IPS-NIHi11 (cell line): ENCODE measurements at regions not wholly inside any gene's neighbourhood (a gene's known extent, or its start where the extent isn't known, plus 50 kb on each side); places are given as distances from the start of the nearest gene placed in this dataset.
A peak's percentile ranks its signal among the peaks of the same experiment; 100 is the strongest.

ENCODE experiments used
- DNase-seq: peaks from one replicate; pipeline ENCODE4 v3.0.0; 2012; ENCODE audit warnings: mixed read lengths, low spot score

GRCh38 chr1:112219267-112219666, 176.7 kb upstream of the CTTNBP2NL start:
- DNase-seq = no peak

- no peak for DNase-seq
Observed at GRCh38 chr1:112230232-112230631, 165.8 kb upstream of the CTTNBP2NL start.

- no peak for DNase-seq
Observed at GRCh38 chr1:112231331-112231730, 164.7 kb upstream of the CTTNBP2NL start.

- no peak for DNase-seq
Observed at GRCh38 chr1:112232848-112233247, 163.2 kb upstream of the CTTNBP2NL start.

GRCh38 chr1:112234710-112235109, 161.3 kb upstream of the CTTNBP2NL start:
- no peak for DNase-seq

- peak; percentile 41 for DNase-seq
Observed at GRCh38 chr1:112237983-112238545, 157.9 kb upstream of the CTTNBP2NL start.

- no peak for DNase-seq
Observed at GRCh38 chr1:112239683-112240330, 156.2 kb upstream of the CTTNBP2NL start.

DNA sequence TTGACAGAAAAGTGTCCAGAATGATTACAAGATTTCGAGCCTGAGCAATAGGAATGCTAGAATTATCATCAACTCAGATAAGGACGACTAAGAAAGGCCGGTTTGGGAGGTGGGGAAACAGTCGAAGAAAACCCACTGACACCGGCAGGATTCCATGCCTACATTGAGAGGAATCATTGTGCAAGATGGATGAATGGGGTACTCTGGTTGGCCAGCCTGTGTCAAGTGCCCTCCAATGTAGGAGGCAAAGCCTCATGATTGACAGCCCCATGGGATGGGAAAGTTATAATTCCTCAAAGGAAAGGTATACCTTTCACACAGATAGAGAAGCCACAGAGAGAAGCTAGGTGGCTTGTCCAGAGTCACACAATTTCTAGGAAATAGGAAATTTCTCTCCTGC, 153.5 kb upstream of the CTTNBP2NL start:
- no peak for DNase-seq

- no peak for DNase-seq
Observed at GRCh38 chr1:112244131-112244530, 151.9 kb upstream of the CTTNBP2NL start.

DNA sequence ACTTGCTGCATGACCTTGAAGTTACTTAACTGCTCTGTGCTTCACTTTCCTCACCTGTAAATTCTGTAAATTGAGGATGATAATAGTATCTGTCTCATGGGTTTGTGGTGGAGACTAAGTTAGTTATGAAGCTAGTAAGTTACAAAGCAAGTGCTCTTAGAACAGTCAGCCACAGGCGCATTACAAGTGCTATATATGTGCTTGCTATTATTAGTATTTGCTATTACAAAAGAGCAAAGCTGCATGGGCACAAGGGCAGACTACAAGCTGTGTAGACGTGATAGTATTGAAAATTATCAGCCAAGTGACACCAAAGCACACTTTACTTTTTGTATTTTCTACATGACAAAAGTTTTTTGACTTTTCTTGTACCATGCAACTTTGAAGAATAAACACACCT, 150.9 kb upstream of the CTTNBP2NL start:
- DNase-seq = no peak

- DNase-seq = no peak
Observed at GRCh38 chr1:112247036-112247597, 148.9 kb upstream of the CTTNBP2NL start.

GRCh38 chr1:112247961-112248360, 148.1 kb upstream of the CTTNBP2NL start:
- no peak for DNase-seq

DNA sequence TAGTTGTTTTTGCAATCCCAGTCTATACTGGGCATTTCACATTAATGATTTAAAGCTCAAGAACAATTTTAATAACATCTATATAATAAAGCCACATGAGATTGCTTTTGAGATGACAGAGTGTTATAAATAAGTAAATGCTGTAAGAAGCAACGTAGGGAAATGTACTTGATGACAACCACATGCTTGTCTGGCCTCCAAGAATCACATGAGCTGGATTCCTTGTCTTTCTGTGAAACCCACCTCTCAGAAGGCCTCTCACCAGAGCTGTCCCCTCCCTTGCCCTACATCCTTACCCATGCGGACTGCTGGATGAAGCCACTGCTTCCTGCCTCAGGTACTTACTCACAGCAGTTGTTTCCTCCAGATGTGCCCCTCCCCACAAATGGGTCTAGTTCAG, 145.1 kb upstream of the CTTNBP2NL start:
- no peak for DNase-seq

- no peak for DNase-seq
Observed at GRCh38 chr1:112251766-112252506, 144.1 kb upstream of the CTTNBP2NL start.

GRCh38 chr1:112253366-112253765, 142.6 kb upstream of the CTTNBP2NL start:
- DNase-seq = no peak

- no peak for DNase-seq
Observed at GRCh38 chr1:112255080-112255479, 140.9 kb upstream of the CTTNBP2NL start.

DNA sequence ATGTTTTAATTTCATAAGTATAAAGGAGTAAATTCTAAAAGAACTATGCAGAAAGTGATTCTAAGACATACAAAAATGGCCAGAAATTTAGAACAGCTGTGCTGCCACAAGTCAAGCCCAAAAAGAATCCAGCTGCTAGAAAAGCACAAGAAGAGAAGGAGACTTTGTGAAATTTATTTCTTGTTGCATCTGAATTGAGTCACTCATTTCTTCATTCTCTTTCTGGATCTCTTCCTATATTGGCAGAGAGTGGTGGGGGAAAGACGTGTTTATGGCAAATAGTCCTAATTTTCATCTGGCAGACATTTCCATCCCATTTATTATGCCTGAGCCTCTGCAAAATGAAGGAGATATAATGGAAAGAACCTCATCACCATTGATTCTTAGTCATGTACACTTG, 139.6 kb upstream of the CTTNBP2NL start:
- DNase-seq = no peak

DNA sequence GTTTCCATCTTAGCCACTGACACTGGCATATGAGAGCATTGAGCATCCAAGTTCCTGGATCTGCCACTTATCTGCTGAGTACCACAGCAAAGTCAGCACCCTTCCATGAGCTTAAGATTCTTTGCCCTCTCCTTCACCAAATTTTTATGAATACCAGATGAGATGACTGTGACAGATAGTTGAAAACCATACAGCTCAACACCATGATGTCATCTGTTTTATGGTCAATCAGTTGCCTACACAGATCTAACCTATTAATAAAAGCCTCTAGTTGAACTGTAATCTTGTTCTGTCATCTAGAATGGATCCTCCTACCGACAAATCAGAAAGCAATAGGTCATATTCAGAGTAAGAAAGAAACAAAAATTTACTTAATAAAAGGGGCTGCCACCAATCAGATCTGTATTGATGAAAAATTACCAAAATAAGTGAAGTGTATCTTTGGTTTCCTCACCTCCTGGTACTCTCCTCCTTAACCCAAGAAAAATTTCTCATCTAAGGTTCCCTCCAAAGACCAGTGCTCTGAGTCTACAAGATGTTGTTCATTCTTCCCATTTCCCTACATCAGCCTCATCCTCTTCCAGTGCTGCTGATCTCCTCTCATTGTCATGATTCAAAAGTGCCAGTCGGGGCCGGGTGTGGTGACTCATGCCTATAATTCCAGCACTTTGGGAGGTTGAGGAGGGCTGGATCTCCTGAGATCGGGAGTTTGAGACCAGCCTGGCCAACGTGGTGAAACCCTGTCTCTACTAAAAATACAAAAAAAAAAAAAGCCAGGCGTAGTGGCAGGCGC, 138.8 kb upstream of the CTTNBP2NL start:
- no peak for DNase-seq

- DNase-seq = no peak
Observed at GRCh38 chr1:112260699-112261098, 135.3 kb upstream of the CTTNBP2NL start.

GRCh38 chr1:112262316-112262715, 133.7 kb upstream of the CTTNBP2NL start:
- no peak for DNase-seq

DNA sequence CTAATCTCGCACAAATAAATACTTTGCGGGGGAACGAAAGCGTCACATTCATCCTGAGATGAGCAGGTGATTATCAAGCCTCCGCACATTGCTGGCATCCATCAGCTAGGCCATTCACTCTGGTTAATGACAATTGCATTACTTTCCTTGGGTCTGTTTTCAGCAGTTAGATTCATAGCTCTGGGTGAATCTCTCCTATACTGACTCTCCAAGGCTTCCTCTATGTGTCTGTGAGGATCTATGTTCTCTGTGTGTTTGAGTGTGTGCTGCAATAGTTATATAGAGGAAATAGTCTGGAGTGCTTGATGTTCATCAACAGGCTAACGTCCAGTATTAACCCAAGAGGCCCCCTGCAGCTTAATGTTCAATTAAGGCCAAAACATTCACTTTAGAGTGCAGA, 133.0 kb upstream of the CTTNBP2NL start:
- DNase-seq = no peak

DNA sequence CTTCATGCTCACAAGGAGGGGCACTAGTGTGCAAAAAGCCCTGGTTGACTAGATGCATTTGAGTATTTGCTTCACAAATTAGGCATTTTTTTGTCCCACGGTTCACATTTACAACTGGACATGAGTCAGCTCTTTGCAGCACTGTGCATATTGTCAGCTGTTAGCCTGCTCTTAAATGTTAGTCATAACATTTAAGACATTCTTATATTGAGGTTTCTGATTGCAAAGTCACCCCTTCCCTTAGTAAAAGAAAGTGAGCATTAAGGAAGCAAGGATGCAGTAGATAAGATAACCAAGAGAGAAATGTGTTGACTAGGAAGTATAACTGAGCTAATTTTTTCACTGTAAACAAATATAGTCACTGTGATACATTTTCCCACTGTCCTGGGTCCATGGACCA, 132.6 kb upstream of the CTTNBP2NL start:
- DNase-seq = no peak
